ENCODE measurements at regions not wholly inside any gene's neighbourhood (a gene's known extent, or its start where the extent isn't known, plus 50 kb on each side); places are given as distances from the start of the nearest gene placed in this dataset.

DNA sequence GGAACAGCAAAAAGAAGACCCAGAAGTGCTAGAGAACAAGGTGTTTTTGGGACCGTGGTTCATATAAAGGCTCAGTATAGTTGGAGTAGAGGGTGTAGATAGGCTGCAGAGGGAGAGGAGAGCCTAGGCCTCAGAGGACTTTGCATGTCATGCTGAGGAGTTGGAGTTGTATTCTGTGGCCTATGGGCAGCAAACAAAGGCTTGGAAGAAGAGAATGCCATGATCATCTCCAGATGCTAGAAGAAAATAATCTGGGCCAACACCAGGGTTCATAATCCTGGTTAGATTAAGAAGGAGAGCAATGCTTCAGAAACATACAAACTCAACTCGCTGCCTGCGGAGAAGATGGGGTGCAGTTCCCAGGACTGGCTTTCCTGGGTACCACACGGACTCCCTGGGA, 262.8 kb upstream of the USP24 start:
- H3K4me1 Mint-ChIP-seq (ENCODE audit: low read depth), result no peaks in the 10 kb centered on the region
- DNase-seq (no peak), ATAC-seq (replicated peaks in 1 of 2) (no peak)
- peaks cover 38% of the 10 kb centered on the region for H3K27me3 Mint-ChIP-seq (ENCODE audit: low read depth)
- no peak overlapping the region for H3K27ac Mint-ChIP-seq
- H3K4me3 Mint-ChIP-seq, result no peak overlapping the region
- H3K9me3 Mint-ChIP-seq, result no peaks in the 10 kb centered on the region
- no peaks in the 10 kb centered on the region for H3K36me3 Mint-ChIP-seq (ENCODE audit: insufficient read depth in 2 of 2)

DNA sequence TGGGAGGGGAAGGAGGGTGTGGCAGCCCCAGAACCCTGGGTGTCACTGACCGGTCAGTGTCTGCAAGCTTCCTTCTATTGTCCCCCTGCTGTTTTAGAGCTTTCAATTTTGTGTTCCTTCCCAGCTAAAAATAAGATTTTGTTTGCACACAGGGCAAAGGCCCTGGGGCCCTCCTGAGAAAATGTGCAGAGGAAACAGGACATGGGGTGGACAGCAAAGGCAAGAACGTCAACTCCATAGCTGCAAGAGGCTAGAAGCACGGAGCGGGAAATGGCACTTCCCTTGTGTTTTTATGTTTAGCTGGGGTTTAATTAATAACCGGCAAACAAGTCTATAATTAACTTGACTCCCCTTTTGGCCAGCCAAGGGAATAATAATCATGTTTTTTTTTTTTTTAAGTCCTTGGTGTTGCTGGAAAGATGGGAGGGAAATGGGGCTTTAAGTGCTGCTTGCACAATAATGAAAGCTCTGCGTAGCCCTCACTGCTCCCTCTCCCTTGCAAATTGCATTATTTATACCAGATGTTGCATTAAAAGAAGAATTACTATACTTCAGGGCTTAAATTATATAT, 261.4 kb upstream of the USP24 start:
- Mint-ChIP-seq H3K4me1 (ENCODE audit: low read depth) (no peaks in the 10 kb centered on the region), H3K27me3 (ENCODE audit: low read depth) (peaks cover 38% of the 10 kb centered on the region), H3K27ac (no peak overlapping the region), H3K9me3 (no peaks in the 10 kb centered on the region), H3K4me3 (no peak overlapping the region), H3K36me3 (ENCODE audit: insufficient read depth in 2 of 2) (no peaks in the 10 kb centered on the region)
- ATAC-seq (replicated peaks in 1 of 2), result no peak
- DNase-seq, result no peak

DNA sequence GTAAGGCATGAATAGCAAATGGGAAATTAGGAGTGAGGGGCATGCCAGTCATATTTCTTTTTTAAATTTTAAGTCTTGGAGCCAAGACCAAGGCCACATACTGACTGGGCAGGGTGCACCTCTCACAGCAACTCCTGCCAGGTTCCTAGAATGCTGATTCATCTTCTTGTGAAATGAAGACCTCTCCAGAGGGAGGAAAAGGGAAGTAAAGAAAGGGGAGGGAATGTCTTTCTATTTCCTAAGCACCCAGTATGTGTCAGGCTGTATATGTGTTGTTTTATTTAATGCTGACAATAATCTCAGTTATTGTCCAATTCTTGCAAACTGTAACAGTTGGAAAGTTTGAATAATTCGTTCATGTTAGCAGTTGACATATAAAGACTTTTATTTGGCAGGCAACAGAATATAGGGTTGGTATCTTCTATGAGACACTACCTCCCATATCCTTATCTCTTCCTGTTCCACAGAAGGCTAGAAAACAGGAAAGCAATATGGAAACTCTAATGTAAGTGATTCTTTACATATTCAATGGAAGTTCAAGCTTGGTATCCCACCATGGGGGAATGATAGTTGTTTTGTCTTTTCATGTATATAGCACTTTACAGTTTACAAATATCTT, 259.1 kb upstream of the USP24 start:
- H3K36me3 Mint-ChIP-seq (ENCODE audit: insufficient read depth in 2 of 2), result no peaks in the 10 kb centered on the region
- peaks cover 21% of the 10 kb centered on the region for H3K27me3 Mint-ChIP-seq (ENCODE audit: low read depth)
- DNase-seq (no peak), ATAC-seq (replicated peaks in 1 of 2) (no peak)
- H3K9me3 Mint-ChIP-seq, result no peaks in the 10 kb centered on the region
- no peak overlapping the region for H3K27ac Mint-ChIP-seq
- H3K4me1 Mint-ChIP-seq (ENCODE audit: low read depth), result no peaks in the 10 kb centered on the region
- no peak overlapping the region for H3K4me3 Mint-ChIP-seq

DNA sequence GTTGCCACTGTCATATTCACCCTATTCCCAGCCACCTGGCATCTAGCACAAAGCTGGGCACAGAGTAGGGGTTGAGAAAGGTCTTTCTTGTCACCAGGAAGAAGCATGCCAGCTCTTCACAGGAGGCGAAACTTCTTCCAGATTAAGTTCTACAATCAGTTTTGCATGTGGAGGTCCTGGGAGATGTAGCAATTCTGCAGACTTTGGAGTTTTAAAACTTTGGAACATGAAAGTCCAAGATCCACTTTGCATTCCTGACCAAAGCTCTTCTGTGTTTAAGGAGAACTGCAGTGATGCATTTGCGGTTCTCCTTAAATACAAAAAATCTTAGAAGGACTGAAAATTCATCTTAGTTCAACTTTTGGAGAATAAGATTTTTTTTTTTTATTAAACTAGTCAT, 258.5 kb upstream of the USP24 start:
- Mint-ChIP-seq H3K27ac (no peak overlapping the region), H3K4me1 (ENCODE audit: low read depth) (no peaks in the 10 kb centered on the region), H3K9me3 (no peaks in the 10 kb centered on the region), H3K27me3 (ENCODE audit: low read depth) (peaks cover 21% of the 10 kb centered on the region), H3K4me3 (no peak overlapping the region), H3K36me3 (ENCODE audit: insufficient read depth in 2 of 2) (no peaks in the 10 kb centered on the region)
- ATAC-seq (replicated peaks in 1 of 2) (no peak), DNase-seq (no peak)

DNA sequence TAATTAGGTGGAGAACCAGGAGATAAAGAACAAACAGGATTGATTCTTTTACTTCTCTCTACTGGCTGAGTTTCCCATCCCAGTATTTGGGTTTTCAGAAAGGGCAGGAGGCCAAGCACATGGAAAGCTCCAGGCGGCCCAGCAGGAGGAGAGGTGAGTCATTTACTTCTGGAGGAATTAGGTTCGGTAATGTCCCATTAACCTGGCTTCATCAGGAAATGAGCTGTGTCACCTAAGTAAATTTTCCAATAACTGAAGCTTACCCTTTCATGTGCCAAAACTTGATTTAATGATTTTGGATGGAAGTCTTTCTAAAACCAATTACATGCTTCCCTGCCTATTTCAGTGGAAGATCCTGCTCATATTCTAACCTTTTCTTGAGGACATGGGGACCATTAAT, 257.6 kb upstream of the USP24 start:
- no peaks in the 10 kb centered on the region for H3K9me3 Mint-ChIP-seq
- ATAC-seq (replicated peaks in 1 of 2) (no peak), DNase-seq (no peak)
- no peaks in the 10 kb centered on the region for H3K36me3 Mint-ChIP-seq (ENCODE audit: insufficient read depth in 2 of 2)
- no peak overlapping the region for H3K27ac Mint-ChIP-seq
- H3K4me3 Mint-ChIP-seq, result no peak overlapping the region
- peaks cover 17% of the 10 kb centered on the region for H3K27me3 Mint-ChIP-seq (ENCODE audit: low read depth)
- no peaks in the 10 kb centered on the region for H3K4me1 Mint-ChIP-seq (ENCODE audit: low read depth)

DNA sequence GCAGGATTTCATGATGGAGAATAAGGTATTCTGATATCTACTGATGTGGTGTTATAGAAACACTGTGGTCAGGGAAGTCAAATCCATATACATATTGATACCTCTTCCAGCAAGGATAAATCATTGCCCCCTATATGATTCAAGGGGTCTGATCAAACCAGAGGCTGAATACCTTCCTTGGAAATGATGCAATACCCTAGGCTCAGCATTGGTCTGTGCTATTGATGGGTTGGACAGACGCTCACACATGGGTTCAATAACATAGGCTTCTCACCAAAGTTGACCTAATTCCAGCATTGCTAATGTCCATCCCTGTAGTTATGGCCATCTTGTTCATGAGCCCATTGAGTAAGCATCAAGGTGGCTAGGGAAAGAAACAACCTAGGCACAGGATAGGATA, 257.0 kb upstream of the USP24 start:
- H3K9me3 Mint-ChIP-seq, result no peaks in the 10 kb centered on the region
- no peak overlapping the region for H3K27ac Mint-ChIP-seq
- ATAC-seq (replicated peaks in 1 of 2) (no peak), DNase-seq (no peak)
- H3K4me3 Mint-ChIP-seq, result no peak overlapping the region
- no peaks in the 10 kb centered on the region for H3K36me3 Mint-ChIP-seq (ENCODE audit: insufficient read depth in 2 of 2)
- H3K4me1 Mint-ChIP-seq (ENCODE audit: low read depth), result no peaks in the 10 kb centered on the region
- H3K27me3 Mint-ChIP-seq (ENCODE audit: low read depth), result peaks cover 11% of the 10 kb centered on the region

DNA sequence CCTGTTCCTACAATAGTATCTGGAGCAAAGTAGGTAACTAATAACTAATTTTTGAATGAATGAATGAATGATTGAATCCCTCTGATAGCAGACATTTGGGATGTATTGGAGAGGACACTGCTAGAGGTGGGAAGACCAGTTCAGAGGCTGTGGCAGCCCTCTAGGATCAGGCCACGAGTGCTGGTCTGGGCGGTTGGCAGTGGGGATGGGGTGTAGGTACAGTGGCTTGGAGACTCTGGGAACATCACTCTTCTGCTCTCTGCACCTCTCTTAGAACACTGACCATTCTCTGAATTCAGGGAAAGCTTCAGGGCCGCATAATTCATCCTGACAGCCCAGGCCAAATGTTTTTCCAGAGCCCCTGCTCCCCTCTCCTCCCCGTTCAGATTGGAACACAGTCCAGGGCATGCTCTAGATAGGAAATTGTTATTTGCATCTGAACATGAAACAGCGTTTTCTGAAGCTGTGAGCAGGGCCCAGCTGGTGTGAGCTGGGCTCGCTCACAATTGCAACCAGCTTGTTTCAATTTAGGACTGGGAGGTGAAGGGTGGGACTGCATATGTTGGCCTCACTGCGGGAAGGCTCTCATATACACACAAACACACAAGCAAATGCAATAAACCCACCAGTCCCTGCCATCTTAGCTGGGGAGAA, 253.1 kb upstream of the USP24 start:
- ATAC-seq (replicated peaks in 1 of 2) (no peak), DNase-seq (no peak)
- Mint-ChIP-seq H3K4me1 (ENCODE audit: low read depth) (no peaks in the 10 kb centered on the region), H3K36me3 (ENCODE audit: insufficient read depth in 2 of 2) (no peaks in the 10 kb centered on the region), H3K4me3 (no peak overlapping the region), H3K9me3 (no peaks in the 10 kb centered on the region), H3K27me3 (ENCODE audit: low read depth) (peaks cover 7% of the 10 kb centered on the region), H3K27ac (no peak overlapping the region)

DNA sequence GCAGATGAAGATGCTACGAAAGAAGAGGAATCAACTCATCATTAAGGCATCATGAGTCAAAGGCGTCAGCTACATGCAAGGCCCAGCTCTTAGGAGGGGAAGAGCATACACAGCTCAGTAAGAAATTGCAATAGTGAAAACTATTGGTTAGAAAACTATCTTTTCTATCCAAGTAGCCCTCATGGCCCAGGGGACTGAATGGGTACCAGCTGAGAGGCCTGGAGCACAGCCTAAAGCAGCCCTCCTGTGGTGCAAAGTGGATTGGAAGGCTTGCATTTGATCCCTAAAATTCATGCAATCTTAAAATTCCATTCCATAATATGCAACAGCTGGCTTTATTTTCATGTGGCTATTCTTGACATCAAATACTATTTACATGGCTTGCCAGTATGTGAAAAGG, 251.8 kb upstream of the USP24 start:
- no peaks in the 10 kb centered on the region for H3K4me1 Mint-ChIP-seq (ENCODE audit: low read depth)
- H3K36me3 Mint-ChIP-seq (ENCODE audit: insufficient read depth in 2 of 2), result no peaks in the 10 kb centered on the region
- H3K9me3 Mint-ChIP-seq, result no peaks in the 10 kb centered on the region
- H3K4me3 Mint-ChIP-seq, result no peak overlapping the region
- no peak overlapping the region for H3K27ac Mint-ChIP-seq
- peaks cover 6% of the 10 kb centered on the region for H3K27me3 Mint-ChIP-seq (ENCODE audit: low read depth)
- DNase-seq (no peak), ATAC-seq (replicated peaks in 1 of 2) (no peak)

DNA sequence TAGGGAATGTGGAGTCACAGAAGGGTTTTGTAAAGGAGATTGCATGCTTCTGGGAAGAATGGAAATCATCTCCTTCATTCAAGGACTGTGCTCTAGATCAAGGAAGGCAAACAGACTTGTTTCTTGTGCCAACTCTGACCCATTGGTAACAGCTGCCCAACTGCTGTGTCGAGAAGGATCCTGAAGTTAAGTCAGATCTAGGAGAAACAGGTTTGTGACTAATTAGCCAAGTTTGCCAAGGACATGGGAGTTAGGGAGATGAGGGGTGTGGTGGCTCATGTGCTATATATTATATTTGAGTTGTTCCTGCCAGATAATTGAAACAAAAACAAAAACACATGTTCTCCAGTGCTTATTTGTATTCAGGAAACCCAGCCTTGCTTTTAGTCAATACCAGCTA, 251.2 kb upstream of the USP24 start:
- H3K27me3 Mint-ChIP-seq (ENCODE audit: low read depth), result peaks cover 6% of the 10 kb centered on the region
- ATAC-seq (replicated peaks in 1 of 2) (no peak), DNase-seq (no peak)
- H3K36me3 Mint-ChIP-seq (ENCODE audit: insufficient read depth in 2 of 2), result no peaks in the 10 kb centered on the region
- H3K27ac Mint-ChIP-seq, result no peak overlapping the region
- H3K4me1 Mint-ChIP-seq (ENCODE audit: low read depth), result no peaks in the 10 kb centered on the region
- H3K9me3 Mint-ChIP-seq, result no peaks in the 10 kb centered on the region
- H3K4me3 Mint-ChIP-seq, result no peak overlapping the region

DNA sequence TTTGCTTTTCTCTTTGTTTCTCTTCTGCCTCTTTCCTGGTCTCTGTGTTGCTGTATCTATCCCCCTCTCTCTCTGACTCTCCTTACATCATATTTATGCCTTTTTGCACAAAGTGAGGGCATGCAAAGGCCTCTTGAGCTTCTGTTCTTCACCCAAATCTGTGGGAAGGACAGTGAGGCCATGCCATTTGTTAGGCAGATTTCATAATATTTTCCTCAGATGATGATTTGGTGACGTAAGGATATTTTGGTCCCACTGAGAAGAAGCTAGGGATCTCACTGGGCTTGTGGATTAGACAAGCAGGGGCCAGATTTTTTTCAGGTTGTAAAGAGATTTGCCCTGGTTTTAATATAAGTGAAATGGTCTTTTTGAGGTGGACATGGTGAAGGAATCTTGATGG, 249.4 kb upstream of the USP24 start:
- H3K36me3 Mint-ChIP-seq (ENCODE audit: insufficient read depth in 2 of 2), result peaks cover 0 to 2% of the 10 kb centered on the region in 2 donors
- no peaks in the 10 kb centered on the region for H3K4me1 Mint-ChIP-seq (ENCODE audit: low read depth)
- H3K27me3 Mint-ChIP-seq (ENCODE audit: low read depth), result peaks cover 6% of the 10 kb centered on the region
- H3K9me3 Mint-ChIP-seq, result no peaks in the 10 kb centered on the region
- H3K4me3 Mint-ChIP-seq, result no peak overlapping the region
- H3K27ac Mint-ChIP-seq, result no peak overlapping the region
- ATAC-seq (replicated peaks in 1 of 2) (no peak), DNase-seq (no peak)

DNA sequence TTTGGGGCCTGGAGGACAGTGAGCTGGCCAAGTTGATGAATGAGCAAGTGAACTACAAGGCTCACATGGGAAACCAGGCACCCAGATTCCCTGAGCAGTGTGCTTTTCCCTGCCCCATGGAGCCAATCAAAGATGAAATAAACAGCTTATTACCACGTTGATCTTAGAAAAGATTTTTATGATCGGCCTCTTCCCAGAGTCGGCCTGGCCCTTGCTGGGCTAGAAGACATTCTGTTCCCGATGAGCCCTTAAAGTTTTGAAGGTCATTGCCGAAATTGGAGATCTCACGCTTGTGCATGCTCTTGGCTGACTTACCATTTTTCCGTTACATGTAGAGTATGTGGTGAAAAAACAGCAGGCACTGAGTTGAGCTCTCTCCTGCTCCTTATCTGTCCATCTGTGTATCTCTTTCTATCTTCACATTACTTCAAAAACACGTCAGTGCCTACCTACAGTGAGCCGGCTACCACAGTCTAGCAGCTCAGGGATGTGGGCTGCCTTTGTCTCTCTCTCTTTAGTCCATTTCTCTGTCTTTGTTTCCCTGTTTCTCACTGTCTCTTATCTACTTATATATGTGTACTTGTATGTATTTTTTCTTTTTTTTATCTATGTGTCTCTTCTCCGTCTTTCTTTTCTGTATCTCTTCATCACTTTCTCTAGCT, 248.8 kb upstream of the USP24 start:
- Mint-ChIP-seq H3K4me3 (no peak overlapping the region), H3K27me3 (ENCODE audit: low read depth) (peaks cover 6% of the 10 kb centered on the region), H3K36me3 (ENCODE audit: insufficient read depth in 2 of 2) (peaks cover 0 to 2% of the 10 kb centered on the region in 2 donors), H3K4me1 (ENCODE audit: low read depth) (no peaks in the 10 kb centered on the region), H3K9me3 (no peaks in the 10 kb centered on the region), H3K27ac (no peak overlapping the region)
- DNase-seq (no peak), ATAC-seq (replicated peaks in 1 of 2) (peak; percentile 71 to 90)

DNA sequence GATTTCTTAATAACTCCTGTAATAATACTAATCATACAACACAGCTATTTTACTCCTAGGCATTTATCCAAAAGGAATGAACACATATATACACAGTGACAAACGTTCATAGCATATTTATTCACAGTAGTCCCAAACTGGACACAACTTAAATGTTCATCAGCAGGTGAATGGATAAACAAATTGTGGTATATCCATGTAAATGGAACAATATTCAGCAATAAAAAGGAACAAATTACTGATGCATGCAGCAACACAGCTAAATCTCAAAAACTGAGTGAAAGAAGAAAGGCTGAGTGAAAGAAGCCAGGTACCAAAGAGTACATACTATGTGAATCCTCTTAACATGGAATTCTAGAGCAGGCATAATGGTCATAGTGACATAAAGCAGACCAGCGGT, 242.7 kb upstream of the USP24 start:
- H3K9me3 Mint-ChIP-seq, result peaks cover 3 to 5% of the 10 kb centered on the region in 2 donors

DNA sequence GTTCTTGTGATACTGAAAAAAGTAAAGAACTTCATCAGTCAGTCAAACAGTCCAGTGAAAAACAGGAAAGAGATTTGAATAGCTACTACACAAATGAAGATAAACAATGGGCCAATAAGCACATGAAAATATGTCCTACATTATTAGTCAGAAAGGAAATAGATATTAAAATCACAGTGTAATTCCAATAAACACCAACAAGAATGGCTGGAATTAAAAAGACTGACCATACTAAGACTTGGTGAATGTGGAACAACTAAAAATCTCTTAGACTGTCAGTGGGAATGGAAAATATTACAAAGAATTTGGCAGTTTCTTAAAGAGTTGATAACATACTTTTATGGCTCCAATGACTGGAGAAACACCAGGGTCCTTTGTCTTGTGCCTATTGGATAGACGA, 241.8 kb upstream of the USP24 start:
- Mint-ChIP-seq H3K27me3 (ENCODE audit: low read depth) (no peaks in the 10 kb centered on the region), H3K4me1 (ENCODE audit: low read depth) (no peaks in the 10 kb centered on the region), H3K27ac (no peak overlapping the region), H3K4me3 (no peak overlapping the region), H3K36me3 (ENCODE audit: insufficient read depth in 2 of 2) (peaks cover 2 to 3% of the 10 kb centered on the region in 2 donors), H3K9me3 (peaks cover 3 to 5% of the 10 kb centered on the region in 2 donors)
- DNase-seq (no peak), ATAC-seq (replicated peaks in 1 of 2) (no peak)

More for the DNA sequence above, 242.7 kb upstream of the USP24 start:
- H3K36me3 Mint-ChIP-seq (ENCODE audit: insufficient read depth in 2 of 2), result peaks cover 2 to 3% of the 10 kb centered on the region in 2 donors
- no peaks in the 10 kb centered on the region for H3K4me1 Mint-ChIP-seq (ENCODE audit: low read depth)
- H3K27ac Mint-ChIP-seq, result no peak overlapping the region
- DNase-seq, result no peak
- no peak overlapping the region for H3K4me3 Mint-ChIP-seq
- ATAC-seq (replicated peaks in 1 of 2), result no peak
- no peaks in the 10 kb centered on the region for H3K27me3 Mint-ChIP-seq (ENCODE audit: low read depth)

Data from activated T-cell treated with anti-CD3 and anti-CD28 coated beads, Interleukin-2, amount 50 U/mL, for 72 hours (primary cell).